HL-60 (cell line): ENCODE measurements at regions not wholly inside any gene's neighbourhood (a gene's known extent, or its start where the extent isn't known, plus 50 kb on each side); places are given as distances from the start of the nearest gene placed in this dataset.

ENCODE experiments used
- POLR2AphosphoS5 ChIP-seq: IDR thresholded peaks from 2 replicates; pipeline ENCODE4 v1.6.1; 2012; ENCODE audit warnings: low read depth
- TF ChIP-seq, protein P1 (sequence below): IDR thresholded peaks from one replicate; pipeline ENCODE4 v1.5.1; 2011; ENCODE audit warnings: low read length, control low read depth, inconsistent platforms; ENCODE audit not compliant: insufficient read depth
- TF ChIP-seq, protein P2 (sequence below): IDR thresholded peaks from 2 replicates; pipeline ENCODE4 v1.6.1; 2012; ENCODE audit warnings: low read depth; ENCODE audit not compliant: insufficient replicate concordance

DNA sequence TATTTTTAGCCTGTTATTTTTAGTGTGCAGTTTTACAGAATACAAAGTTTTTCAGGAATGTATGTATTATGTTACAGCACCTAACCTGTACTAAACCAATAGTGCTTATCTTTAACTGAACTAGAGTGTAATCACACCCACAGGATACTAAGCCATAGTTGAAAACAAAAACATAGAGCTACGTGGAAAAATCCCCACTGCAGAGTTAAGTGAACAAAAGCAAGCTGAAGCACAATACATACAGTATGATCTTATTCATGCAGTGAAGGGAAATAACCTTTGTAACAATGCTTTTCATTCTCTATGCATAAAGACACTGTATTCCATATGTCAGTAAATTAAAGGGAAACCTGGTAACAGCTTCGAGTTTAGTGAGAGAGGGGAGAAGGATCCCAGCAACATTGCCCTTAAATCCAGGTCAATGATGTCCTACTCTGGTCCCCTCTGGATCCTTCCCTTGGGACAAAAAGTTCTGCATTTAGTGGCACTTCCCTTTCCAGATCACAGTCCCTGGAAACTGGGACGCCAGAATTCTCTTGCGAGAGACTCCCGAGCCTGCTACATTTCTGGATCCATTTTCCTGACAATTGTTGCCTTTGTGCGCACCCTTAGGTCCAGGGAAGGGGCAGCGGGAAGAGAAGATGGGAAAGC, 121.3 kb upstream of the CCND2 start:
- TF ChIP-seq, protein P1, sequence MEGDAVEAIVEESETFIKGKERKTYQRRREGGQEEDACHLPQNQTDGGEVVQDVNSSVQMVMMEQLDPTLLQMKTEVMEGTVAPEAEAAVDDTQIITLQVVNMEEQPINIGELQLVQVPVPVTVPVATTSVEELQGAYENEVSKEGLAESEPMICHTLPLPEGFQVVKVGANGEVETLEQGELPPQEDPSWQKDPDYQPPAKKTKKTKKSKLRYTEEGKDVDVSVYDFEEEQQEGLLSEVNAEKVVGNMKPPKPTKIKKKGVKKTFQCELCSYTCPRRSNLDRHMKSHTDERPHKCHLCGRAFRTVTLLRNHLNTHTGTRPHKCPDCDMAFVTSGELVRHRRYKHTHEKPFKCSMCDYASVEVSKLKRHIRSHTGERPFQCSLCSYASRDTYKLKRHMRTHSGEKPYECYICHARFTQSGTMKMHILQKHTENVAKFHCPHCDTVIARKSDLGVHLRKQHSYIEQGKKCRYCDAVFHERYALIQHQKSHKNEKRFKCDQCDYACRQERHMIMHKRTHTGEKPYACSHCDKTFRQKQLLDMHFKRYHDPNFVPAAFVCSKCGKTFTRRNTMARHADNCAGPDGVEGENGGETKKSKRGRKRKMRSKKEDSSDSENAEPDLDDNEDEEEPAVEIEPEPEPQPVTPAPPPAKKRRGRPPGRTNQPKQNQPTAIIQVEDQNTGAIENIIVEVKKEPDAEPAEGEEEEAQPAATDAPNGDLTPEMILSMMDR, result no peak
- TF ChIP-seq, protein P2, sequence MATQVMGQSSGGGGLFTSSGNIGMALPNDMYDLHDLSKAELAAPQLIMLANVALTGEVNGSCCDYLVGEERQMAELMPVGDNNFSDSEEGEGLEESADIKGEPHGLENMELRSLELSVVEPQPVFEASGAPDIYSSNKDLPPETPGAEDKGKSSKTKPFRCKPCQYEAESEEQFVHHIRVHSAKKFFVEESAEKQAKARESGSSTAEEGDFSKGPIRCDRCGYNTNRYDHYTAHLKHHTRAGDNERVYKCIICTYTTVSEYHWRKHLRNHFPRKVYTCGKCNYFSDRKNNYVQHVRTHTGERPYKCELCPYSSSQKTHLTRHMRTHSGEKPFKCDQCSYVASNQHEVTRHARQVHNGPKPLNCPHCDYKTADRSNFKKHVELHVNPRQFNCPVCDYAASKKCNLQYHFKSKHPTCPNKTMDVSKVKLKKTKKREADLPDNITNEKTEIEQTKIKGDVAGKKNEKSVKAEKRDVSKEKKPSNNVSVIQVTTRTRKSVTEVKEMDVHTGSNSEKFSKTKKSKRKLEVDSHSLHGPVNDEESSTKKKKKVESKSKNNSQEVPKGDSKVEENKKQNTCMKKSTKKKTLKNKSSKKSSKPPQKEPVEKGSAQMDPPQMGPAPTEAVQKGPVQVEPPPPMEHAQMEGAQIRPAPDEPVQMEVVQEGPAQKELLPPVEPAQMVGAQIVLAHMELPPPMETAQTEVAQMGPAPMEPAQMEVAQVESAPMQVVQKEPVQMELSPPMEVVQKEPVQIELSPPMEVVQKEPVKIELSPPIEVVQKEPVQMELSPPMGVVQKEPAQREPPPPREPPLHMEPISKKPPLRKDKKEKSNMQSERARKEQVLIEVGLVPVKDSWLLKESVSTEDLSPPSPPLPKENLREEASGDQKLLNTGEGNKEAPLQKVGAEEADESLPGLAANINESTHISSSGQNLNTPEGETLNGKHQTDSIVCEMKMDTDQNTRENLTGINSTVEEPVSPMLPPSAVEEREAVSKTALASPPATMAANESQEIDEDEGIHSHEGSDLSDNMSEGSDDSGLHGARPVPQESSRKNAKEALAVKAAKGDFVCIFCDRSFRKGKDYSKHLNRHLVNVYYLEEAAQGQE, result no peak
- no peak for TF ChIP-seq POLR2AphosphoS5
